Left cardiac atrium (tissue), 4 donors: ENCODE measurements at regions not wholly inside any gene's neighbourhood (a gene's known extent, or its start where the extent isn't known, plus 50 kb on each side); places are given as distances from the start of the nearest gene placed in this dataset.
A peak's percentile ranks its signal among the peaks of the same experiment; 100 is the strongest.
"Not testable (repeated sequence)": the region's sequence is repeated elsewhere in the genome, so short reads cannot be mapped to it uniquely, and the experiment has no call there.

Experiments
- ATAC-seq, 2 donors: fragments of 200-7000 bp; cut with Tn5 transposase; one replicate each; pipeline ENCODE4 v1.9.1; 2020; ENCODE audit warnings: mild to moderate bottlenecking in 2 of 2, moderate library complexity in 2 of 2
- DNase-seq: peaks from one replicate; pipeline ENCODE4 v3.0.0-alpha.2; 2020
- intact Hi-C, 2 donors: fragments of 100-400 bp; cut with DNase I; formaldehyde crosslinking; loops; one replicate each; pipeline versions ENCODE4 v1.14.1 to v1.15.1; 2022 to 2023
- donor health status: DM: no; HTN: yes; CAD: no.
- donor health status: DM: no; HTN: yes; CAD: no; lungs with severe emphysema.
- donor health status: DM: yes; HTN: yes; CAD: no.
- donor health status: Dilated cardiomyopathy.

GRCh38 chr4:77353724-77354315, 196.8 kb downstream of the CCNG2 start:
- intact Hi-C loops = loop anchor here in 1 of 2 donors (10.0 kb wide), 1 partner anchor 259 kb away; no protein-coding TSS in a partner anchor
- peak in 1 of 2 donors; percentile 67 for ATAC-seq

GRCh38 chr4:77354550-77354949, 197.5 kb downstream of the CCNG2 start:
- intact Hi-C loops = loop anchor here in 1 of 2 donors (10.0 kb wide), 1 partner anchor 260 kb away; no protein-coding TSS in a partner anchor
- DNase-seq = no peak
- no peak for ATAC-seq

More at GRCh38 chr4:77353724-77354315, 196.8 kb downstream of the CCNG2 start:
- not testable (repeated sequence) for DNase-seq

DNA sequence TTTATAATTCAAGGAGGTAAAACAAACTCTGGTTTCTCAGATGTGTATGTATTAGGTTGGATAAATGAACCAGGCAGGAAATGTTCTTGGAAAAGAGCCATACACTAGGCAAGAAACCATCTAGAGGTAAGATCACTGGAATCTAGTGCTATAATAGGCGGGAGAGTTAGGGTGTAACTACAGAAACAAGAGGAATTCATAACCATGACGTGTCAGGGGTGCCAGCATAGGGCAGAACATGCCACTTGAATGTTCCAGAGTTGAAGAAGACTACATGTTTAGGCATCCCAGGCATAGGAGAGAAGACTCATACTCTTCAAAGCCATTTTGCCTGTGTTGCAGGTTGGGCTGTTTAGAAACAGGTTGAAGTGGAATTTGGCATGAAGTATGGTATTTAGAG, 198.7 kb downstream of the CCNG2 start:
- DNase-seq = no peak
- ATAC-seq = no peak
- intact Hi-C loops = loop anchor here (5.0 to 10.0 kb wide), 2 partner anchors 113 to 261 kb away; no protein-coding TSS in a partner anchor

- DNase-seq (no peak), ATAC-seq (peak; percentile 60 to 61)
- intact Hi-C loops = loop anchor here (2.0 to 10.0 kb wide), 3 partner anchors 116 to 264 kb away; no protein-coding TSS in a partner anchor
Measured at GRCh38 chr4:77358315-77358928, 201.4 kb downstream of the CCNG2 start.

GRCh38 chr4:77360451-77360850, 203.4 kb downstream of the CCNG2 start:
- no peak for DNase-seq
- no peak for ATAC-seq
- intact Hi-C loops = no loop called here

DNA sequence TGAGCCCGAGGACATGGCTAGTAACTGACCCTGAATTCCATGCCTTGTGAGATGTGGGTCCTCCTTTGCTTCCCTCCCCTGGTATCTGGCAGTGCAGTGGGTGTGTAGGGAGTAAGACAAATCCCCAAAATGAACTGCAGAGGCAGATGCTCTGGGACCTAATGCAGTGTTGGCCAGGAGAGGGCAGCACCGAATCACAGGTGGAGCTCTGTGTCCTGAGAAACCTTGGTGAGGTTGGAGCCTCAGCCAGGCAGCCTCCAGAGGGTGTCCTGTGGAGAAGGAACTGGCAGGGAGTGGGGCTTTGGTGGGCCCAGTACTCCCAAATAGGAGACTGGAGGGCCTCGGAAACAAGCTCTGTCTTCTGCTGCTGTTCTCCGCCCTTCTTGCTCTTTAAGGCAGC, 209.9 kb downstream of the CCNG2 start:
- intact Hi-C loops, DNase-seq: not testable (repeated sequence)
- peak in 1 of 2 donors; percentile 58 for ATAC-seq

DNA sequence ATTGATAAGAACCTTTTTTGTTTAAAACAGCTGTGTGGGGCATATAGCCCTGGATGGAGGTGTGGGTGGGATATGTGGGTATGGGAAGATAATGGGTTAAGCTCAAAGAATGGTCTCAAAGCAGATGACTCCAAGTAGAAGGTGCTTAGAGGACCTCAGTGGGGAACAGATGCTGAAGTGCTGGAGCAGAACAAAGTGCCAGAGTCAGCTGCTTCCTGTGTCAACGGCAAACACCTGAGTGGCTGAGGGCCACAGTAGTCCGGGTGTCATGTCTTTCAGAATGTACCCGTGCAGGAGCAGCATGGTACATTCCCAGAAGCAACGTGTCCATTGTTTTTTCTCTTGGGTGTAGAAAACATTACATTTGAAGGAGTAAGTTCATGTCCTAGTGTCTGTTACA, 210.6 kb downstream of the CCNG2 start:
- intact Hi-C loops = no loop called here
- no peak for DNase-seq

DNA sequence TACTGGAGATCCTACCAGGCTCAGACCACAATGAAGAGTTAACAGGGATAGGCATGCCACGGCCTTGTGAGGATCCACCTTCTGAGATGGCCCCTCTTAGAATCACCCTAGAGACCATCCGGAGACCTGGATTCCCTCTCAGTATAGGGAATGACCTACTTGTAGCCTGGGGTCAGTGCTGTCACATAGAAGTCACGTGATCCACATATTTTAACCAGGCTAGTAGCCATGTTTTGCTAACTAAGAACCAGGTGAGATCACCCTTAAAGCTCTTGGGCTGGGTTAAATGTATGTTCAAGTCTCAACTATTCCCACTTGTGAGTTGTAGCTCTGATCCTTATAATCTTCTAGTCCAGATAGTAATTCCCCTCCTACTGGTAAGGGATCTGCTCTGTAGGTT, 215.4 kb downstream of the CCNG2 start:
- ATAC-seq = no peak
- intact Hi-C loops = no loop called here
- DNase-seq = no peak

More for the DNA sequence above, 210.6 kb downstream of the CCNG2 start:
- no peak for ATAC-seq

- DNase-seq (no peak), ATAC-seq (no peak)
- intact Hi-C loops = no loop called here
Measured at GRCh38 chr4:77375866-77376607, 219.0 kb downstream of the CCNG2 start.

DNA sequence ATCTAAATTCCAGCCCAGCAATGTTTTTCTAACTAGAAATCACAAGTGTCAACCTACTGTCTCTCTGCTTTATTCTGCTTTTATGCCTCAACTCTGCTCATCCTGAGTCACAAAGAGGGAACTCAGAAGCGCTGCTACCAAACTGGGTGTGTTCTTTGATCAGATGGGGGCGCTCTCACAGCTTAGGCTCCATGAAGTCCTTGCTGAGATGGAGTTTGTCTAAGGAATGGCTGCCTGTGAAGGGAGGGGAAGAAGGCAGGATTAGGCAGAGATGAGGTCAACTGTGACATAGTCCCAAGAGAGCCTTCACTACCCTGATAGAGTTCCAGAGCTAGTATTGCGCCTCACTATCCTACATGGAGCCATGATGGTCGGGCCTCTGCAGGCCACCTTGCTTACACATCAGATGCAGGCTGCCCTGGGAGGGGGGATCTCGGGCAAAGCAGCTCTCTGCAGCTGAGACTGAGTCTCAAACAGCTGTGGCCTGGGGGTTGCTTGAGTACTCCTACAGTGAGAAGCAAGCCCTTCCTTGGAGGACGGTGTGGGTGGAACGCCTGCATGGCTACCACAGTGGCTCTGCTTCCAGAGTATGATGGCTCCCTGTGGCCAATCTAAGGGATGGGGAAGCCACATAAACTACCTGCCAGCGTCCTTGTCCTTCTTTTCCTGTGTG, 219.9 kb downstream of the CCNG2 start:
- intact Hi-C loops = no loop called here
- ATAC-seq (no peak), DNase-seq (no peak)

DNA sequence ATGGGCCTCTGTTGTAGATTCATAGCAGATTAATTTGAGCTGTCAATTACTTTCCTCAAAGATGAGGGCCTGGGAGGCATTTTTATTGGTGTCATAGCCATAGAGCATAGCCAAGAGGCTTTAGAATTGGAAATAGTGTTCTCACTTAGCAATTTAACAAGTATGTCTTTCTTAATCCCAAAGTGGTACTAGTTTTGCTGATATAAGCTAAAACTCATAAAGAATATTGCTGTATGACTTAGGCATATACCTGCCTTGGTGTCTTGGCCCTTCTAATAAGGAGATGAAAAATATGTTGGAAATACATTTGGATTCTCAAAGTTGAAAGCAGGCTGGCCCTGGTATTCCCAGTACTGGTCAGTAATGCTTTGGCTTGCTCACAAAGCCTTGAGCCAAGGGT, 221.5 kb upstream of the CXCL13 start:
- ATAC-seq (no peak), DNase-seq (no peak)
- intact Hi-C loops = loop anchor here (2.0 to 10.0 kb wide), 2 partner anchors 51 to 217 kb away; no protein-coding TSS in a partner anchor

DNA sequence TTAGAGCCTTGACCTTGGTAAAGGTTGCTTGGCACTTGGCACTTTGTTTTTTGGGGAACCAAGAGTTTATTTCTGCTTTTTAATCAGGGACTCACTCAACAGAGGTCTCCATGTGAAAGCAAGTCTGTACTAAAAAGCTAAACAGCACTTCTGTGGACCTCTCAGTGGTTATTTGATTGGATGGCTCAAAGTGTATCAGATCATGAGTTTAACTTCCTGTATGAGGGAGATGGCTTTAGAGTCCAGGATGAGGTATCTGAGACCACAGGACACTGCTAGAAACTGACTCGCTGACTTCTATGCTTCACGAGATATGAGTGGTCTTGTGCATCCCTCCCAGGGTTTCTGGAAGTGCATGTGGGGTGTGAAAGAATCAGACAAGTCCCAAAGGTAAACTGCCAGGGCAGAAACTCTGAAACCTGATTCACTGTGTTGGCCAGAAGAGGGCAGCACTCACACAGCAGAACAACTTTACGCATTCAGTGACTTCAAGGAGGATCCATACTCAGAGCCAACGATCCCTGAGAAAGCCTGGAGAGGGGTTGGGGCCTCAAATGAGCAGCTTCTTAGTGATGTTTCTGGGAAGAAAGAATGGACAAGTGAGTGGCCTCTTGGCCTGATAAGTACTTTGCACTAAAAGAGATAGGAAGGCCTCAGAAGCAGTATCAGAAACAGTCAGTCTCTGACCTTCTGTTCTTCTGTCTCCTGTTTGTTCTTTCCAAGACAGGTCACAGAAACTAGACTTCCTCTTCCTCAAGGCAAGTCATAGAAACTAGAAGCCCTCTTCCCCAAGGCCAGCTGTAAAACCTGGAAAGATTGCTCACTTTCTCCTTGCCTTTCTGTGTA, 220.3 kb upstream of the CXCL13 start:
- ATAC-seq (peak; percentile 80 to 84), DNase-seq (peak; percentile 52)
- intact Hi-C loops = loop anchor here (1.0 to 10.0 kb wide), 3 partner anchors 49 to 215 kb away; no protein-coding TSS in a partner anchor

DNA sequence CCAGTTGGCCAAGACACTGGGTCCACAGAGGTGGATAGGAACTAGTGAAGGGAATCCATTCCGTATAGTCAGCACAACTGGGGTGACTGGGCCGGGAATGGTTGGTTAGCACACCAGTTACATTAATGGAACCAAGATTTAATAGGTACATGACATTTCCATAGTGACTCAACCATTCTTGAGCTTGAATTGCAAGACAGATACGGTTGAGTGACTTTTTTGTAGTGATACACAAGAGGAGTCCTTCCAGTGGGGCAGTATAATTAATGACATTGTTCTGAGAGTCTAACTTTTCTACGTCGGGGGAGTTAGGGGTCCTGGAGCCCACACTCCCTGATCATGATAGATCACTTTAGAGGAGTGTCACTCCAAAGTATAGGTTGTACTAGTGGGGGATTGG, 211.6 kb upstream of the CXCL13 start:
- DNase-seq (no peak), ATAC-seq (no peak)
- intact Hi-C loops = no loop called here

DNA sequence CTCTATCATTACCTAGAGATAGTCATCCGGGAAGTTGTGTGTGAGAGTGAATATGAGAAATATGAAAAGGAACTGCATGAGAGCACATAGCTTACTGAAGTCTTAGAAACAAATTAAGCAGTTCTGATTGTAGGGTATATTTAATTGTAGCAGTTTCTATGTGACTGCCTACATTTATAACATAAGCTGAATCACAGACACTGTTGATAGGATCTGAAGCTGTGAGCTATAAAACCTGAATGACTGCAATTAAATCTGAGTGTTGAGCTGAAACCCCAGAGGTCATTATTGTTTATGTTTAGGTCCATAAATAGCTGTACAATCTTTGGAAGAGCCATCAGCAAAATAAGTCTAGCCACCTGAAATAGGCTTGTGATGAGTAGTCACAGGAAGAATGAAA, 210.1 kb upstream of the CXCL13 start:
- intact Hi-C loops = no loop called here
- no peak for DNase-seq
- no peak for ATAC-seq

DNA sequence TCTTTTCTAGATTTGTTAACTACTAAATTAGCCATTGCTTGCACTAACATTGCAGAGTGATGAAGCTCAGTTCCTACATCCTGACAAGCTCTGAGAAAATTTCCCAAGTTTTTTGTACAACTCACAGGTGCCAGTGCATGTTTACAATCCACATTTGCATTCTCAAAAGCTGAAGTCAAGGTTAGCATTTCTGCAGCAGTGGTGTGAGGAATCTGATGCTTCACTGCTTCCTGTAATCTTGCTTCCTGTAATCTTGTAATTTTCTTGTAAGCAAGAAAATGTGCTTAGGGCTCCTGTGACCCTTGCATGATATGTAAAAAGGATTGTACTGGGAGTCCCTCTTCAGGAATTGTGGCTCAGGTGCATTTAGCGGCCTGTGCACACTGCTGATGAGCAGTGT, 207.4 kb upstream of the CXCL13 start:
- intact Hi-C loops = no loop called here
- ATAC-seq = no peak
- DNase-seq = no peak

GRCh38 chr4:77399831-77400230, 205.8 kb upstream of the CXCL13 start:
- ATAC-seq (no peak), DNase-seq (no peak)
- intact Hi-C loops = no loop called here

- no peak for DNase-seq
- intact Hi-C loops = no loop called here
- ATAC-seq = no peak
Measured at GRCh38 chr4:77413766-77414165, 191.9 kb upstream of the CXCL13 start.

DNA sequence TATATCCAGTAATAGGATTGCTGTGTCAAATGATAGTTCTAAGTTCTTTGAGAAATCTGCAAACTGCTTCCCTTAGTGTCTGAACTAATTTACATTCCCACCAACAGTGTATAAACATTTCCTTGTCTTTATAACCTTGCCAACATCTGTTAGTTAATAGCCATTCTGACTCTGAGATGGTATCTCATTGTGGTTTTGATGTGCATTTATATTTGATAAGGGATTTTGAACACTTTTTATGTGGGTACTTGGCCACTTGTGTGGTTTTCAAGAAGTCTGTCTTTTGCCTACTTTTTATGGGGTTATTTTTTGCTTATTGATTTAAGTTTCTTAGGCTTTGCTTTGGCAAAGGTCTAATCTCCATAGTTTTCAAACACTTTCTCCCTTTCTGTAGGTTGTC, 189.9 kb upstream of the CXCL13 start:
- ATAC-seq (no peak), DNase-seq (no peak)
- intact Hi-C loops = no loop called here

DNA sequence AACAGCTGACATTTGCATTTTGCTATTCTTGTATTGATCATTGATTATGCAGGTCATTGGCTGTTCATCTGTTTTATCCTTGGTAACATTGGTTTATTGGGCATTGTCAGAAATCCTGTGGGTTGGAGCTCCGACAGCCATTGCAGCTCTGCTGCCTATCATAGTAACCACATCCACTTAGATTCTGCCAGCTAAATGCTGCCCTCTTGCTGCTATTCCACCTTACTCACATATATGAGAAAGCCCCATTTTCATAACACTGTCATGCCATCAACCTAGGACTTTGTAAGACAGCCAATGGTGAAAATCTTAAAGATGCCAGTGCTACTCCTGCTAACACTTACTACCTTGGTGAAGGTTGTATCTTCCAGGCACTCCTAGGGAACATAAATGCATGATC, 187.3 kb upstream of the CXCL13 start:
- no peak for ATAC-seq

More for the DNA sequence above, 187.3 kb upstream of the CXCL13 start:
- intact Hi-C loops = no loop called here
- DNase-seq = no peak
